RPMI7951 (cell line): ENCODE measurements at regions not wholly inside any gene's neighbourhood (a gene's known extent, or its start where the extent isn't known, plus 50 kb on each side); places are given as distances from the start of the nearest gene placed in this dataset.

Experiments
- DNase-seq: peaks from one replicate; pipeline ENCODE4 v3.0.0-alpha.2; 2012; ENCODE audit warnings: low read depth

- peak; percentile 15 for DNase-seq
Measured at GRCh38 chr14:101103321-101103901, 199.9 kb upstream of the RTL1 start.

- DNase-seq: no peak
Measured at GRCh38 chr14:101104485-101104884, 201.0 kb upstream of the RTL1 start.

- DNase-seq: no peak
Measured at GRCh38 chr14:101105045-101105444, 201.5 kb upstream of the RTL1 start.

GRCh38 chr14:101108579-101109346 is 205.2 kb upstream of the RTL1 start:
- no peak for DNase-seq

- DNase-seq: no peak
Measured at GRCh38 chr14:101109347-101109638, 205.8 kb upstream of the RTL1 start.

- no peak for DNase-seq
Measured at GRCh38 chr14:101109981-101110728, 206.6 kb upstream of the RTL1 start.

- DNase-seq: no peak
Measured at GRCh38 chr14:101110729-101111619, 207.5 kb upstream of the RTL1 start.

- DNase-seq: no peak
Measured at GRCh38 chr14:101111620-101112290, 208.2 kb upstream of the RTL1 start.

GRCh38 chr14:101112351-101113107 is 209.0 kb upstream of the RTL1 start:
- no peak for DNase-seq

- DNase-seq: no peak
Measured at GRCh38 chr14:101113108-101113612, 209.6 kb upstream of the RTL1 start.

GRCh38 chr14:101113835-101114725 is 210.6 kb upstream of the RTL1 start:
- DNase-seq: no peak

- DNase-seq: no peak
Measured at GRCh38 chr14:101114726-101115515, 211.4 kb upstream of the RTL1 start.

GRCh38 chr14:101115652-101116051 is 212.1 kb upstream of the RTL1 start:
- no peak for DNase-seq

GRCh38 chr14:101116065-101116464 is 212.5 kb upstream of the RTL1 start:
- DNase-seq: no peak

GRCh38 chr14:101116486-101117130 is 213.1 kb upstream of the RTL1 start:
- no peak for DNase-seq

GRCh38 chr14:101117543-101117942 is 214.0 kb upstream of the RTL1 start:
- no peak for DNase-seq

GRCh38 chr14:101118233-101118632 is 214.7 kb upstream of the RTL1 start:
- DNase-seq: no peak
